Endothelial cell of umbilical vein (primary cell): ENCODE measurements at regions not wholly inside any gene's neighbourhood (a gene's known extent, or its start where the extent isn't known, plus 50 kb on each side); places are given as distances from the start of the nearest gene placed in this dataset.

Experiments used
- BruUV-seq: library from RNA; stranded (reverse); fragments of 400-500 nt; replicated peaks from 2 replicates; lab custom pipeline; 2021; lab: Mats Ljungman, UMichigan
- CTCF ChIA-PET: fragments of 300-600, 350-600 bp; sonication (Branson Sonifier 250); formaldehyde crosslinking; loops from one replicate; lab custom pipeline; 2021; ENCODE audit warnings: antibody characterized with exemption, inconsistent platforms; lab: Charles Lee
- POLR2A ChIA-PET: fragments of 300-600, 350-600 bp; sonication (Branson Sonifier 250); formaldehyde crosslinking; loops from one replicate; lab custom pipeline; 2021; ENCODE audit warnings: antibody characterized with exemption, inconsistent platforms; lab: Charles Lee
- DNase-seq: peaks from one replicate; pipeline ENCODE4 v3.0.0-alpha.2; 2011; ENCODE audit warnings: low read depth, low spot score
- FAIRE-seq: peaks from 2 replicates; lab custom pipeline; 2011; peaks lifted over from hg19 to GRCh38; lab: Jason Lieb, UNC
- H2AFZ ChIP-seq: 2 replicates; pipeline ENCODE4 v1.6.0; 2012; ENCODE audit warnings: low read depth, low read length, control low read depth, inconsistent platforms
- H3K27ac ChIP-seq: 2 replicates; pipeline ENCODE4 v1.5.1; 2011; ENCODE audit warnings: low read depth, mild to moderate bottlenecking, control low read depth, low read length, moderate library complexity; ENCODE audit not compliant: insufficient read depth
- H3K27me3 ChIP-seq, 2 experiments: 2 replicates each; pipeline versions ENCODE4 v1.6.0 to v1.6.1; 2011; ENCODE audit warnings: low read length in 2 of 2, mixed read lengths in 1 of 2; ENCODE audit not compliant: control insufficient read depth in 2 of 2, insufficient read depth in 2 of 2
- H3K36me3 ChIP-seq, 2 experiments: 2 replicates in 1 of 2; 3 replicates in 1 of 2; pipeline ENCODE4 v1.5.1; 2011; ENCODE audit warnings: low read length in 2 of 2, mild to moderate bottlenecking in 1 of 2, moderate library complexity in 1 of 2; ENCODE audit not compliant: control insufficient read depth in 2 of 2, insufficient read depth in 2 of 2; ENCODE audit errors: extremely low read depth in 1 of 2
- H3K4me1 ChIP-seq: 3 replicates; pipeline ENCODE4 v1.5.1; 2011; ENCODE audit warnings: mild to moderate bottlenecking, low read length; ENCODE audit not compliant: control insufficient read depth, insufficient read depth; ENCODE audit errors: extremely low read depth
- H3K4me2 ChIP-seq: 2 replicates; pipeline ENCODE4 v1.6.1; 2011; ENCODE audit warnings: low read length, control low read depth, mixed read lengths; ENCODE audit not compliant: insufficient read depth
- H3K4me3 ChIP-seq, 3 experiments: fragments of 200-600 bp in 1 of 3; sonication (generic), shearing (Covaris generic) in 1 of 3; replicated peaks in 1 of 3; 2 replicates each; pipeline ENCODE4 v1.5.1; 2011 to 2016; ENCODE audit warnings: control low read depth in 3 of 3, low read length in 3 of 3, mild to moderate bottlenecking in 2 of 3, inconsistent platforms in 1 of 3, low read depth in 1 of 3, moderate library complexity in 1 of 3; ENCODE audit not compliant: insufficient read depth in 1 of 3
- H3K79me2 ChIP-seq: 2 replicates; pipeline ENCODE4 v1.6.0; 2012; ENCODE audit warnings: low read length, inconsistent platforms; ENCODE audit not compliant: control insufficient read depth, insufficient read depth
- H3K9ac ChIP-seq: replicated peaks from 2 replicates; pipeline ENCODE3; 2011; ENCODE audit warnings: low read length, control low read depth; ENCODE audit not compliant: insufficient read depth; ENCODE audit errors: extremely low read depth
- H3K9me1 ChIP-seq: replicated peaks from 3 replicates; pipeline ENCODE4 v1.6.0; 2011; ENCODE audit warnings: mild to moderate bottlenecking, low read length; ENCODE audit not compliant: control insufficient read depth, insufficient read depth; ENCODE audit errors: extremely low read depth
- H3K9me3 ChIP-seq: replicated peaks from 2 replicates; pipeline ENCODE4 v1.5.1; 2012; ENCODE audit warnings: low read length, inconsistent platforms; ENCODE audit not compliant: control insufficient read depth, insufficient read depth
- H4K20me1 ChIP-seq: replicated peaks from 2 replicates; pipeline ENCODE3; 2011; ENCODE audit warnings: mild to moderate bottlenecking, low read length; ENCODE audit not compliant: control insufficient read depth, insufficient read depth; ENCODE audit errors: extremely low read depth
- EZH2 ChIP-seq: IDR thresholded peaks from 2 replicates; pipeline ENCODE4 v1.6.1; 2012; ENCODE audit warnings: borderline replicate concordance, low read depth, mild to moderate bottlenecking, moderate library complexity, low read length, inconsistent platforms; ENCODE audit not compliant: severe bottlenecking
- FOS ChIP-seq: IDR thresholded peaks from 2 replicates; pipeline ENCODE4 v1.6.1; 2011; ENCODE audit warnings: mild to moderate bottlenecking, low read length, moderate library complexity, borderline replicate concordance; ENCODE audit not compliant: insufficient read depth
- GATA2 ChIP-seq: IDR thresholded peaks from 2 replicates; pipeline ENCODE4 v1.7.0; 2011; ENCODE audit warnings: low read depth, mild to moderate bottlenecking, moderate library complexity, mixed read lengths, low read length; ENCODE audit not compliant: insufficient read length, insufficient read depth
- JUN ChIP-seq: IDR thresholded peaks from 2 replicates; pipeline ENCODE4 v1.6.1; 2011; ENCODE audit warnings: borderline replicate concordance, low read depth; ENCODE audit not compliant: insufficient read length, insufficient read depth
- MYC ChIP-seq: IDR thresholded peaks from one replicate; pipeline ENCODE4 v1.6.1; 2011; ENCODE audit warnings: mild to moderate bottlenecking, low read depth, low read length
- POLR2A ChIP-seq: IDR thresholded peaks from 2 replicates; pipeline ENCODE4 v1.6.1; 2012; ENCODE audit warnings: low read depth, mild to moderate bottlenecking, control low read depth, low read length
- POLR2AphosphoS5 ChIP-seq: IDR thresholded peaks from 2 replicates; pipeline ENCODE4 v1.6.1; 2012; ENCODE audit warnings: low read depth, mild to moderate bottlenecking, control low read depth, low read length, moderate library complexity; ENCODE audit not compliant: insufficient read depth
- dilution Hi-C: fragments of 300-500 bp; cut with MboI; formaldehyde crosslinking; loops from one replicate; pipeline ENCODE4 v1.15.0; 2019; ENCODE audit warnings: low sequenced_read_pairs; ENCODE audit not compliant: extremely low pct_ligation_motif_present
- intact Hi-C: fragments of 100-400 bp; cut with micrococcal nuclease; formaldehyde crosslinking; loops from one replicate; pipeline ENCODE4 v1.10.0; 2022
- TF ChIP-seq, protein P1 (sequence below): IDR thresholded peaks from 2 replicates; pipeline ENCODE4 v1.6.1; 2011; ENCODE audit not compliant: insufficient read depth, insufficient read length
- TF ChIP-seq, protein P2 (sequence below), 2 donors: IDR thresholded peaks; 1 replicate in 1 of 2; 2 replicates in 1 of 2; pipeline ENCODE4 v1.5.1; 2011; ENCODE audit warnings: low read length in 2 of 2, mild to moderate bottlenecking in 2 of 2, moderate library complexity in 2 of 2, control low read depth in 1 of 2, inconsistent platforms in 1 of 2, low read depth in 1 of 2; ENCODE audit not compliant: insufficient read depth in 1 of 2; ENCODE audit errors: extremely low read depth in 1 of 2

DNA sequence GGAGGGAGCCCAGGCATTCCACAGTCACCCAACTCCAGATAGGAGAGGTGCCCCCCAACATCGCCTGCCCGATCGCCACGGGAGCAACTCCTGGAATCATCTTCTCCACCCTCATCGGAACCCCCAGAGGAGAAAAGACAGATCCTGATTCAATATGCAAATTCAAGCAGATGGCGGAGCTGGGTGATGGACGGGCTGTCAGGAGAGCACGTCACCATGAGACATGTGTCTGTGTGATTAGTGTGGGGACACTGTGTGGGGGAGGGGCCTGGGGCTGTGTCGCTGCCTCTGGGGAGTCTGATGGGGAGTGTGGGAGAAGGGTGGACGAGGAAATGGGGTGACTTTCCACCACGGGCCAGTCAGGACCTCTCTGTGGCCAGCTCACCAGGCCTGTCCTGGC is 90.2 kb upstream of the CSF3R start:
- POLR2A ChIA-PET: no interaction called here
- Histone ChIP-seq H3K27ac (no peak overlapping the region), H3K27me3 (no peaks in the 10 kb centered on the region), H3K9me1 (no peaks in the 10 kb centered on the region), H2AFZ (no peak overlapping the region), H4K20me1 (no peaks in the 10 kb centered on the region), H3K4me2 (no peak overlapping the region), H3K9me3 (no peaks in the 10 kb centered on the region), H3K79me2 (no peaks in the 10 kb centered on the region), H3K9ac (no peak overlapping the region), H3K4me3 (no peak overlapping the region), H3K36me3 (no peaks in the 10 kb centered on the region), H3K4me1 (no peaks in the 10 kb centered on the region)
- dilution Hi-C loops (no loop called here), intact Hi-C loops (no loop called here)
- DNase-seq: no peak
- BruUV-seq: no TSS peak
- CTCF ChIA-PET: interaction anchor here (1.0 to 1.7 kb wide), 2 partner anchors 18 to 862 kb away, joined by 3 to 5 read pairs; no protein-coding TSS in a partner anchor
- TF ChIP-seq GATA2 (no peak), POLR2A (no peak), JUN (no peak), POLR2AphosphoS5 (no peak), MYC (no peak), EZH2 (no peak), FOS (no peak)
- TF ChIP-seq, protein P1, sequence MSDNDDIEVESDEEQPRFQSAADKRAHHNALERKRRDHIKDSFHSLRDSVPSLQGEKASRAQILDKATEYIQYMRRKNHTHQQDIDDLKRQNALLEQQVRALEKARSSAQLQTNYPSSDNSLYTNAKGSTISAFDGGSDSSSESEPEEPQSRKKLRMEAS: no peak
- TF ChIP-seq, protein P2, sequence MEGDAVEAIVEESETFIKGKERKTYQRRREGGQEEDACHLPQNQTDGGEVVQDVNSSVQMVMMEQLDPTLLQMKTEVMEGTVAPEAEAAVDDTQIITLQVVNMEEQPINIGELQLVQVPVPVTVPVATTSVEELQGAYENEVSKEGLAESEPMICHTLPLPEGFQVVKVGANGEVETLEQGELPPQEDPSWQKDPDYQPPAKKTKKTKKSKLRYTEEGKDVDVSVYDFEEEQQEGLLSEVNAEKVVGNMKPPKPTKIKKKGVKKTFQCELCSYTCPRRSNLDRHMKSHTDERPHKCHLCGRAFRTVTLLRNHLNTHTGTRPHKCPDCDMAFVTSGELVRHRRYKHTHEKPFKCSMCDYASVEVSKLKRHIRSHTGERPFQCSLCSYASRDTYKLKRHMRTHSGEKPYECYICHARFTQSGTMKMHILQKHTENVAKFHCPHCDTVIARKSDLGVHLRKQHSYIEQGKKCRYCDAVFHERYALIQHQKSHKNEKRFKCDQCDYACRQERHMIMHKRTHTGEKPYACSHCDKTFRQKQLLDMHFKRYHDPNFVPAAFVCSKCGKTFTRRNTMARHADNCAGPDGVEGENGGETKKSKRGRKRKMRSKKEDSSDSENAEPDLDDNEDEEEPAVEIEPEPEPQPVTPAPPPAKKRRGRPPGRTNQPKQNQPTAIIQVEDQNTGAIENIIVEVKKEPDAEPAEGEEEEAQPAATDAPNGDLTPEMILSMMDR (IDR thresholded peaks at IDR 0.05; ENCODE audit: extremely low read depth in 1 of 2, insufficient read depth in 1 of 2, low read depth in 1 of 2, low read length in 2 of 2): no peak
- no peak for FAIRE-seq
